ENCODE measurements at regions not wholly inside any gene's neighbourhood (a gene's known extent, or its start where the extent isn't known, plus 50 kb on each side); places are given as distances from the start of the nearest gene placed in this dataset.

DNA sequence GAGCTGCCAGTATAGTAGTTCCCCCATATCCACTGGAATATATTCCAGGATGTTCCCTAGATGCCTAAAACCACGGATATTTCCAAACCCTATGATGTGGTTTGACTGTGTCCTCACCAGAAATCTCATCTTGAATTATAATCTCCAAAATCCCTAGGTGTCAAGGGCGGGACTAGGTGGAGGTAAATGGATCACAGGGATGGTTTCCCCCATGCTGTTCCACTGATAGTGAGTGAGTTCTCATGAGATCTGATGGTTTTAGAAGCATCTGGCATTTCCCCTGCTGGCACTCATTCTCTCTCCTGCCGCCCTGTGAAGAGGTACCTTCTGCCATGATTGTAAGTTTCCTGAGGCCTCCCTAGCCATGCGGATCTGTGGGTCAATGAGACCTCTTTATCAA, 168.6 kb downstream of the MAF start:
- no peaks in the 10 kb centered on the region for H4K20me1 ChIP-seq
- no peak overlapping the region for H3K4me2 ChIP-seq
- no peaks in the 10 kb centered on the region for H3K9me3 ChIP-seq
- no peaks in the 10 kb centered on the region for H3K4me1 ChIP-seq
- no peak overlapping the region for H3K27ac ChIP-seq
- H3K27me3 ChIP-seq: no peaks in the 10 kb centered on the region
- no peak for TF ChIP-seq Cebpa-rat (IDR thresholded peaks at IDR 0.05)
- no peak overlapping the region for H3K4me3 ChIP-seq
- H3K9ac ChIP-seq: no peak overlapping the region
- H3K36me3 ChIP-seq: no peaks in the 10 kb centered on the region

DNA sequence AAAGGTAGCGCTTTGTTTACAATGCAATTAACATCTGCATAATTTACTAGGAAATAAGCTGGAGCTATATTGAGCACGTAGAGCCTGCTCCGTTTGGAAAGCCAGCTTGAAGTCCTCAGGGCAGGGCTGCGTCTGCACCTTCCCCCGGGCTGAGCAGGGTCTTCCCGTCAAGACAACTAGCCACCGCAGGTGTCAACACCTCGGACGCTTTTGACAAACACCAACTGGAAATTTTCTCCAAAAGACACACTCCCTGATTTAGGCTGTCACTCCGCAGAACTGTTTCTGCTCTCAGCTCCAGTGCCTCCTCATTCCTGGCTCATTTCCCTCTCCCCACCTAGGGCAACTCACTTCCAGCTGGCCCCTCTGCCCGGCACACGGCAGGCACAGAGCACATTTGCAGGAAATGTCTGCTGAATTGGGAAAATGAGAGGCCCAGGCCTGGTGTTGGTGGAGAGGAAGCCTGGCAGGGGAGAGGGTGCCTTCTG, 170.3 kb downstream of the MAF start:
- Histone ChIP-seq H3K36me3 (no peaks in the 10 kb centered on the region), H3K9me3 (no peaks in the 10 kb centered on the region), H3K4me3 (no peak overlapping the region), H3K27me3 (no peaks in the 10 kb centered on the region), H3K4me2 (no peak overlapping the region), H3K9ac (no peak overlapping the region), H3K27ac (no peak overlapping the region), H3K4me1 (peaks cover 8% of the 10 kb centered on the region), H4K20me1 (no peaks in the 10 kb centered on the region)
- TF ChIP-seq Cebpa-rat (IDR thresholded peaks at IDR 0.05): no peak

DNA sequence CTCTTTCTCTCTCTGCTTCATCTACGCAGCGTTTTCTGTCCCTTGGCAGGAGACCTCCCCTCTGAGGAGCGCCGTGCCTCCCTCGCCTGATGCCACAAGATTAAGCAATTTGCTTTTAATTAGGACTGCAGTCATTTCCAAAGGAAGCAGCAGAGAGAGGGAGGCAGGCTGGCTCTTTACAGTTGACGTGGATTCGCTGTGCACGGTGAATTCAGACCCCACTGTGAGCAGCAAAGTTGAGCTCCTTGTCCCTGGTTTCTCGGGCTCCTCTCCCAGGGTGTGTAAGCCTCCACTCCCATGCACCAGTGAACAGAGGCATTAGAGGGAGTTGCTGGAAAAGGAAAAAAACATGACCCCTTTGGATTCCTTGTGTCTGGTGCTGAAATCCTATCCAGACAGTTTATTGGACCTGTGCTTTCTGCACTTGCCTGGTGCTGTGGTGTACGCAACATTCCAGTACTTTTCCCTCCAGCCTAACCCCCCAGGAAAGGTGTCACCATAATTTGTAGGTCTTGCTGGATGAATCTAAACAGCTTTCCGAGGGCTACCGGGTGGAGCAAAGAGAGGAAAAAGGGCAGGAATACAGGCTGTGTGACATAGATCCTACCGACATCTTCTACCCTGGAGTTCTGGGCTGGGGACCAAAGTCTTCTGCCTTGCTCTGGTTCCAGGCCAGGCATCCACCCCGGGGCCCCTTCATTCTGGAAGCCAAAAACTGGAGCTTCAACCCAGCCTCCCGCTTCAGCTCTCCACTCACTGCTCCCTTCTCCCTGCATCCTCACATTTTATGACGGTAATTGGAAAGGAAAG, 171.0 kb downstream of the MAF start:
- H3K9me3 ChIP-seq: no peaks in the 10 kb centered on the region
- no peaks in the 10 kb centered on the region for H4K20me1 ChIP-seq
- no peak overlapping the region for H3K4me3 ChIP-seq
- no peak for TF ChIP-seq Cebpa-rat (IDR thresholded peaks at IDR 0.05)
- H3K4me1 ChIP-seq: peaks cover 14% of the 10 kb centered on the region
- H3K36me3 ChIP-seq: no peaks in the 10 kb centered on the region
- H3K27ac ChIP-seq: no peak overlapping the region
- no peak overlapping the region for H3K4me2 ChIP-seq
- no peaks in the 10 kb centered on the region for H3K27me3 ChIP-seq
- no peak overlapping the region for H3K9ac ChIP-seq

DNA sequence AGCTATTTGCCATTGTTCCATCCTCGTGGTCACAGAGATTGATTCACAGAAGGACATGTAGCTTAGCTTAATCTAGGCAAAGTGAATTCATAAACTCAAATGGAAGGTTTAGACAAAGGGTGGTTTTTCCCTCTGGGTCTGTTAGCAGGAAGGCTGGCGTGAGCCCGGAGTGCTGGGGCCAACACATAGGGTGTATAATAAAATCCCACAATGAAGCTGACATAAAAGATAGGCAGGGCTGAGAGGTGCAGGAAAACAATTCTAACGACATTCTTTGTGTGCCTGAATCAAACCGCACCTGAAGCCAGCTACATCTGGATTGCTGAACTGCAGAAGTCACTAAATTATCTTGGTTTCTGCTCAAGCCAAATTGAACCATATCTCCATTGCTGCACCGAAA, 173.9 kb downstream of the MAF start:
- H3K4me1 ChIP-seq: peaks cover 14% of the 10 kb centered on the region
- H3K9me3 ChIP-seq: no peaks in the 10 kb centered on the region
- H3K4me2 ChIP-seq: no peak overlapping the region
- no peaks in the 10 kb centered on the region for H3K27me3 ChIP-seq
- no peaks in the 10 kb centered on the region for H4K20me1 ChIP-seq
- no peak for TF ChIP-seq Cebpa-rat (IDR thresholded peaks at IDR 0.05)
- no peak overlapping the region for H3K9ac ChIP-seq
- no peak overlapping the region for H3K27ac ChIP-seq
- H3K36me3 ChIP-seq: no peaks in the 10 kb centered on the region
- H3K4me3 ChIP-seq: no peak overlapping the region

DNA sequence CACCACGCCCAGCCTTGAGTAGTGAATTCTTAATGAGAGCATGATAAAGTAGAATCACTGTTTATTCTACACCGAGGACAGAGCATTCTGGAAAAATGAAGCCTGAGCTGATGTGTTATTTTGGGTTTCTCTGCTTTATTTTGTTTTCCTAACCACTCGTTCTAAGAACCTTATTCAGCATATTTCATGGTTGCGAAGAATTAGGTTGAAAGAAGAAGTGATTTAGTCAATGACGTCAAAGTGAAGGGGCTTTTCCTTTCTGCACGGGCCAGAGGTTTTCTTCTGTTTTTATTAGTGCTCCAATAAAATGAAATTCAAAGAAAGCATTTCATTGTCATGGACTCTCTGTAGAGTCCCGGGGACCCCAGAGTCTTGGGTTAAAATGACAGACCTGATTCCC, 178.5 kb downstream of the MAF start:
- Histone ChIP-seq H3K9ac (no peak overlapping the region), H3K4me2 (no peak overlapping the region), H3K27ac (no peak overlapping the region), H3K4me1 (peaks cover 18% of the 10 kb centered on the region), H3K9me3 (no peaks in the 10 kb centered on the region), H3K36me3 (no peaks in the 10 kb centered on the region), H4K20me1 (no peaks in the 10 kb centered on the region), H3K27me3 (no peaks in the 10 kb centered on the region), H3K4me3 (no peak overlapping the region)
- no peak for TF ChIP-seq Cebpa-rat (IDR thresholded peaks at IDR 0.05)

DNA sequence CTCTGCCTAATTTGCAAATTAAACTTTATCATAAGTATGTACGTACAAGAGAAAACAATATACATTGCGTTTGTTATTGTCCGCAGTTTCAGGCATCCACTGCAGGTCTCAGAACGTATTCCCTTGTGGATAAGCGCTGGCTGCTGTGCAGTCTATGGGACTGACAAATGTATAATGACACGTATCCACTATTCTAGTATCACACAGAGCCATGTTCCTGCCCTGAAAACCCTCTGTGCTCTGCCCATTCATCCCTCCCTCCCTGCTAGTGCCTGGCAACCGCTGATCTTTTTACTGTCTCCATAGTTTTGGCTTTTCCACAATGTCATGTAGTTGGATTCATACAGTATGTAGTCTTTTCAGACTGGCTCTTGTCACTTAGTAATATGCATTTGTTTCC, 179.4 kb downstream of the MAF start:
- Histone ChIP-seq H3K4me2 (no peak overlapping the region), H3K4me3 (no peak overlapping the region), H3K4me1 (peaks cover 18% of the 10 kb centered on the region), H4K20me1 (no peaks in the 10 kb centered on the region), H3K27ac (no peak overlapping the region), H3K9ac (no peak overlapping the region), H3K27me3 (no peaks in the 10 kb centered on the region), H3K9me3 (no peaks in the 10 kb centered on the region), H3K36me3 (no peaks in the 10 kb centered on the region)
- TF ChIP-seq Cebpa-rat (IDR thresholded peaks at IDR 0.05): no peak

DNA sequence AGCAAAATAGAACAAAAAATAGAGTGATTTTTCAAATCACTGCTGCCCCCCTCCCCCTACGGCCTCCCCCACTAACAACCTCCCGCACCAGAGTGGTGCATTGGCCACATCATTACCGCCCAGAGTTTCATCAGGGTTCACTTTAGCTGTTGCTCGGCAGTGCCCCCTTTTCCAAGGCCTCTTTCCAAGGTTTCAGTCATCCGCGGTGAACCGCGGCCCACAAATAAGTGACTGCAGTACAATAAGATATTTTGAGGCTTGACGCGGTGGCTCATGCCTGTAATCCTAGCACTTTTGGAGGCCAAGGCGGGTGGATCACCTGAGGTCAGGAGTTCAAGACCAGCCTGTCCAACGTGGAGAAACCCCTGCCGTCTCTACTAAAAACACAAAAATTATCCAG, 180.0 kb downstream of the MAF start:
- no peaks in the 10 kb centered on the region for H3K27me3 ChIP-seq
- H4K20me1 ChIP-seq: no peaks in the 10 kb centered on the region

DNA sequence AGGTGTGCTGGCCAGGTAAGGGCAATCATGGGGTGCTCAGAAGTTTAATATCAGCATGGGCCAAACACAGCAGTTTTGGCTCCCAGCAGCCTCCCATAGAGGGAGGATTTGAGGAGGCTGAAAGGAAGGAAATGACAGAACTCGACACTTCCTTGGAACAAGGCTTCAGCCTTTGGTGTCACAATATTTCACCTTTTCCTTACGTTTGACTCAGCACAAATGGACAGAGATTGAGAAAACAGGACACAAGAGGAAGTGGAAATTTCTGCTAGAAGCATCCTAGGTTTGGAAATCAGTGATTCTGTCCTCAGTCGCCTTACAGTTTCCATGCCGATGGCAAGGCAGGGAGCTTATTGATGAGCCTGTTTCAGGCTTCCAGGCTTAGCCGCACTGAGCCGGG, 181.4 kb downstream of the MAF start:
- H3K9me3 ChIP-seq: no peaks in the 10 kb centered on the region
- H3K36me3 ChIP-seq: no peaks in the 10 kb centered on the region
- H3K27me3 ChIP-seq: no peaks in the 10 kb centered on the region
- H3K4me3 ChIP-seq: no peak overlapping the region
- no peaks in the 10 kb centered on the region for H4K20me1 ChIP-seq
- H3K9ac ChIP-seq: no peak overlapping the region
- H3K4me2 ChIP-seq: no peak overlapping the region
- H3K4me1 ChIP-seq: peaks cover 4% of the 10 kb centered on the region; the same call in 1 of the 2 replicates
- no peak for TF ChIP-seq Cebpa-rat (IDR thresholded peaks at IDR 0.05)
- H3K27ac ChIP-seq: no peak overlapping the region

More for the DNA sequence above, 180.0 kb downstream of the MAF start:
- Histone ChIP-seq H3K4me2 (no peak overlapping the region), H3K9me3 (no peaks in the 10 kb centered on the region), H3K9ac (no peak overlapping the region), H3K27ac (no peak overlapping the region), H3K4me1 (peaks cover 13% of the 10 kb centered on the region), H3K4me3 (no peak overlapping the region), H3K36me3 (no peaks in the 10 kb centered on the region)
- TF ChIP-seq Cebpa-rat (IDR thresholded peaks at IDR 0.05): no peak

DNA sequence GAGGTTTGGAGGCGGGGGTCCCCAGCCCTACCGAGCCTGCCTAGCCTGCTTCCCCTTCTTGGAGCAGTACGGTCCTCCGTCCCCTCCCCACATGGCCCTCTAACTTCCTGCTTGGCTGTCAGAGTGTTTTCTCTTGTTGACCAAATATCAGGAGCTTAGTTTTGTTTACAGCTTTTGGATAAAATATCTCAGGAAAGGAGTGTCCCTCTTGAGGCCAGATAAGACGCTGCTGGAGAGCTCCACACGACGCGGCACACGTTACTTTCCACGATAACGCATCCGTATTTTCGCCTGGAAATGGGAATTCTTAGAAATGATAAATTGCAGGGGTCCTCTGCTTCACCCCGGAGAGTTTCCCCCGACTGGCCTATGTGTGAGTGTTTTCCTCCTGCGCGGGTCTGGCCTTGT, 182.9 kb downstream of the MAF start:
- Histone ChIP-seq H3K9ac (no peak overlapping the region), H3K9me3 (no peaks in the 10 kb centered on the region), H3K4me3 (no peak overlapping the region), H4K20me1 (no peaks in the 10 kb centered on the region), H3K27ac (no peak overlapping the region), H3K36me3 (no peaks in the 10 kb centered on the region), H3K4me1 (peaks cover 4% of the 10 kb centered on the region; the same call in 1 of the 2 replicates), H3K27me3 (no peaks in the 10 kb centered on the region), H3K4me2 (no peak overlapping the region)
- TF ChIP-seq Cebpa-rat (IDR thresholded peaks at IDR 0.05): no peak

DNA sequence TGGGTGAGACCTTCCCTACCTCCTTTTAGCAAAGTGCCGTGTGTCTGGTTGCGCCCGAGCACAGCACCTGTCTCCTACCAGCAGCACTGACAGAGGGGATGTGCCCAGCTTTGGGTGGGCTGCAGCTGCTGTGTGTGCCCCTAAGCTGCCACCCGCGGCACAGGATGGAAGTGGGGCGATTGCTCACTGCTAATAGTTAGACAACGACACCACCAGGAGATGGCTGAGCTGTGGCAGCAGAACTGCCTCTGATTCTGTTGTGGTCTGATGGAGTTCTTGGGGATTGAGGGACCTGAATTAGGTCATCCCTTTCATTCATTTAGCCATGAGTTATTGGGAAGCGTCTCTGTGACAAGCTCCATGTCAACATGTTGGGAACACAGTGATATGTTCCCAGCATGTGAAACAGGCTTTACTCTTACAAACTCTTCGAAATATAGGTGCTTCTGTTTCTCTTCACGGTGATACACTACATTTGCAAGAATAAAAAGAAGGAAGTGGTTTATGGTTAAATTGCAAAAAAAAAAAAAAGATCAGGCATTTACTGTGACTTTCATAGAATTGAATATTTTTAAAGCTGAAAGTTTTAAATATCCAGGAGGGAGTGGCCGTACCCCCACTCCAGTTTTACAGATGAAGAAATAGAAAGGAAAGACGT, 184.4 kb downstream of the MAF start:
- H3K9ac ChIP-seq: no peak overlapping the region
- peaks cover 4% of the 10 kb centered on the region; the same call in 1 of the 2 replicates for H3K4me1 ChIP-seq
- no peak overlapping the region for H3K4me3 ChIP-seq

More for the DNA sequence above, 184.4 kb downstream of the MAF start:
- Histone ChIP-seq H3K27me3 (no peaks in the 10 kb centered on the region), H3K4me2 (no peak overlapping the region), H3K9me3 (no peaks in the 10 kb centered on the region), H3K36me3 (no peaks in the 10 kb centered on the region), H4K20me1 (no peaks in the 10 kb centered on the region), H3K27ac (no peak overlapping the region)
- TF ChIP-seq Cebpa-rat (IDR thresholded peaks at IDR 0.05): no peak

Measured in BLaER1 (cell line).